Loucy (cell line): ENCODE measurements at regions not wholly inside any gene's neighbourhood (a gene's known extent, or its start where the extent isn't known, plus 50 kb on each side); places are given as distances from the start of the nearest gene placed in this dataset.
"Not testable (repeated sequence)": the region's sequence is repeated elsewhere in the genome, so short reads cannot be mapped to it uniquely, and the experiment has no call there.

Source experiments
- H2AFZ ChIP-seq: fragments of 200-600 bp; sonication (generic); 2 replicates; pipeline ENCODE4 v1.6.0; 2016; ENCODE audit warnings: antibody characterized with exemption, mild to moderate bottlenecking, low read length, moderate library complexity
- H3F3A ChIP-seq: fragments of 200-600 bp; 2 replicates; pipeline ENCODE4 v1.6.0; 2016; ENCODE audit warnings: antibody characterized with exemption, low read depth, mild to moderate bottlenecking
- H3K27me3 ChIP-seq: fragments of 200-600 bp; sonication (generic); 2 replicates; pipeline ENCODE4 v1.6.1; 2014; ENCODE audit warnings: low read length, mild to moderate bottlenecking; ENCODE audit not compliant: insufficient read depth, poor library complexity, severe bottlenecking
- H3K36me3 ChIP-seq: fragments of 200-600 bp; sonication (generic); 2 replicates; pipeline ENCODE4 v1.6.1; 2016; ENCODE audit warnings: low read length; ENCODE audit not compliant: insufficient read depth
- H3K4me1 ChIP-seq: fragments of 200-600 bp; sonication (generic); 2 replicates; pipeline ENCODE4 v1.5.1; 2014; ENCODE audit warnings: low read length, mild to moderate bottlenecking; ENCODE audit not compliant: insufficient read depth, poor library complexity, severe bottlenecking
- H3K4me2 ChIP-seq: fragments of 200-600 bp; sonication (generic); 2 replicates; pipeline ENCODE4 v1.6.0; 2014; ENCODE audit warnings: antibody characterized with exemption, low read length, low read depth, mild to moderate bottlenecking; ENCODE audit not compliant: poor library complexity, severe bottlenecking
- H3K4me3 ChIP-seq: fragments of 200-600 bp; sonication (generic); 2 replicates; pipeline ENCODE4 v1.5.1; 2014; ENCODE audit warnings: low read length, mild to moderate bottlenecking, mixed read lengths; ENCODE audit not compliant: poor library complexity, severe bottlenecking
- H3K79me2 ChIP-seq: fragments of 200-600 bp; sonication (generic); 2 replicates; pipeline ENCODE4 v1.6.1; 2014; ENCODE audit warnings: low read length; ENCODE audit not compliant: insufficient read depth
- H3K9ac ChIP-seq: fragments of 200-600 bp; sonication (generic); 2 replicates; pipeline ENCODE4 v1.6.0; 2014; ENCODE audit warnings: mild to moderate bottlenecking, low read depth, low read length, moderate library complexity; ENCODE audit not compliant: poor library complexity, severe bottlenecking
- H3K9me2 ChIP-seq: fragments of 200-600 bp; sonication (generic); replicated peaks from 2 replicates; pipeline ENCODE4 v1.6.1; 2016; ENCODE audit warnings: low read depth, low read length, mixed read lengths
- H3K9me3 ChIP-seq: fragments of 200-600 bp; sonication (generic); 2 replicates; pipeline ENCODE4 v1.6.1; 2014; ENCODE audit warnings: mild to moderate bottlenecking, antibody characterized with exemption, low read length, low read depth; ENCODE audit not compliant: insufficient read depth
- H4K20me1 ChIP-seq: fragments of 200-600 bp; sonication (generic); 2 replicates; pipeline ENCODE4 v1.6.0; 2014; ENCODE audit warnings: antibody characterized with exemption, low read length, mild to moderate bottlenecking; ENCODE audit not compliant: insufficient read depth, poor library complexity, severe bottlenecking
- EZH2phosphoT487 ChIP-seq: fragments of 200-600 bp; IDR thresholded peaks from 2 replicates; pipeline ENCODE4 v1.6.1; 2018; ENCODE audit warnings: antibody characterized with exemption, mild to moderate bottlenecking, moderate library complexity, borderline replicate concordance
- TF ChIP-seq, protein P1 (sequence below): fragments of 200-600 bp; sonication (generic); conservative IDR thresholded peaks from 2 replicates; pipeline ENCODE4 v1.5.1; 2014; ENCODE audit warnings: mild to moderate bottlenecking, antibody characterized with exemption, low read length

DNA sequence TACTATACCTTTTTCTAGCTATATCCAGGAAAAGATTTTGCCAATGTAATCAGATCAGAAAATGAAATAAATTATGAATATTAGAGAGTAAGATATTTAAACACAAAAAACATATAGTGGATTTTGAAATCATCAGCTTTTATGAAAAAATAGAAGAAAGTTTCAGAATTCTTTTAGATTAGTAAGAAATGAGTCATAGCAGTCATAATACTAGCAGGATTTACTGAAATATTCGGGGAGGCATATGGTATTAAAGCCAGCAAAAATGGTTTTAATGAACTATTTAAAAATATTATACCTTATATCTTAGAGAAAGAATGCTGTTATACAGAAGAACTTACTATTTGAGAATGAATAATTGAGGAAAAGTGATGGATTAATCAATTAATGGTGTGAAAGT is 303.6 kb upstream of the NUDT12 start:
- H3K4me2 ChIP-seq = no peak overlapping the region
- H4K20me1 ChIP-seq = no peaks in the 10 kb centered on the region
- H3K9me2 ChIP-seq = no peaks in the 10 kb centered on the region
- no peak overlapping the region for H2AFZ ChIP-seq
- no peak overlapping the region for H3K9ac ChIP-seq
- H3K4me1 ChIP-seq = no peaks in the 10 kb centered on the region
- no peak for TF ChIP-seq EZH2phosphoT487
- TF ChIP-seq, protein P1, sequence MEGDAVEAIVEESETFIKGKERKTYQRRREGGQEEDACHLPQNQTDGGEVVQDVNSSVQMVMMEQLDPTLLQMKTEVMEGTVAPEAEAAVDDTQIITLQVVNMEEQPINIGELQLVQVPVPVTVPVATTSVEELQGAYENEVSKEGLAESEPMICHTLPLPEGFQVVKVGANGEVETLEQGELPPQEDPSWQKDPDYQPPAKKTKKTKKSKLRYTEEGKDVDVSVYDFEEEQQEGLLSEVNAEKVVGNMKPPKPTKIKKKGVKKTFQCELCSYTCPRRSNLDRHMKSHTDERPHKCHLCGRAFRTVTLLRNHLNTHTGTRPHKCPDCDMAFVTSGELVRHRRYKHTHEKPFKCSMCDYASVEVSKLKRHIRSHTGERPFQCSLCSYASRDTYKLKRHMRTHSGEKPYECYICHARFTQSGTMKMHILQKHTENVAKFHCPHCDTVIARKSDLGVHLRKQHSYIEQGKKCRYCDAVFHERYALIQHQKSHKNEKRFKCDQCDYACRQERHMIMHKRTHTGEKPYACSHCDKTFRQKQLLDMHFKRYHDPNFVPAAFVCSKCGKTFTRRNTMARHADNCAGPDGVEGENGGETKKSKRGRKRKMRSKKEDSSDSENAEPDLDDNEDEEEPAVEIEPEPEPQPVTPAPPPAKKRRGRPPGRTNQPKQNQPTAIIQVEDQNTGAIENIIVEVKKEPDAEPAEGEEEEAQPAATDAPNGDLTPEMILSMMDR = no peak
- H3K4me3 ChIP-seq = no peak overlapping the region
- no peaks in the 10 kb centered on the region for H3K79me2 ChIP-seq
- no peaks in the 10 kb centered on the region for H3K36me3 ChIP-seq
- H3K9me3 ChIP-seq = no peaks in the 10 kb centered on the region
- H3F3A ChIP-seq = no peaks in the 10 kb centered on the region
- no peaks in the 10 kb centered on the region for H3K27me3 ChIP-seq

DNA sequence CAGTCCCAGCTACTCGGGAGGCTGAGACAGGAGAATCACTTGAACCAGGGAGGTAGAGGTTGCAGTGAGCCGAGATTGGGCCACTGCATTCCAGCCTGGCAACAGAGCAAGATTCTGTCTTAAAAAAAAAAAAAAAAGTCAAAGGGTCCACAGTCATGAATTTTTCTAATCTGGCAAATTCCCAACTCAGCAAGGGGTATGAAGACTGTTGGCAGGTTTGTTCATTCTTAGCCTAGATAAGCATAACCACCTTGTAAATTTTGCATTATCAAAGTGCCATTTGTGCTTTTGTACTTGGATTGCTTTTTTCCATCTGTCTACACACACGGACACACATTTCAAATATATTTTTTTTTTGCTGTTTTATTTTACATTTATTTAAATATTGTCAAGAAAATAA is 299.8 kb upstream of the NUDT12 start:
- TF ChIP-seq EZH2phosphoT487 = no peak
- TF ChIP-seq, protein P1 = no peak
- Histone ChIP-seq H2AFZ (no peak overlapping the region), H3K4me2 (no peak overlapping the region), H3K36me3 (no peaks in the 10 kb centered on the region), H3K27me3 (no peaks in the 10 kb centered on the region), H3K4me1 (no peaks in the 10 kb centered on the region), H3K9me3 (no peaks in the 10 kb centered on the region), H3K79me2 (no peaks in the 10 kb centered on the region), H3K9me2 (no peaks in the 10 kb centered on the region), H3F3A (no peaks in the 10 kb centered on the region), H3K9ac (no peak overlapping the region), H4K20me1 (no peaks in the 10 kb centered on the region), H3K4me3 (no peak overlapping the region)

DNA sequence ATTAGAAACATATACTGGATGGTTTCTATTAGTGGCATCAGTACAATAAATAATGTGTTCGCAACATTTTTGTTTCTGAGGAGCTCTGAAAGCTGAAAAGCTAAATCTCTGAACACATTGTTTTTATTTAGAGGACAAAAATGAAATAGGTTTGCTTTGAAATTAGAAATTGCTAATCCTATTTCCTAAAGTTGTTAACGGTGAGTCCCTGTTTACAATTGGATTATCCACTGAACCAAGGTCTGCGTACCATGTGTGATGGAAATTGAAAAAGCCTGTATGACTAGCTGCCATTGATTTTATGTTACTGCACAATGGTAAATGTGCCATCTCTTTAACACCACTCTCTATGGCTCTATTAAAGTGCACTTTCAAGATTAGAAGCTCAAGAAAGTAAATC is 297.7 kb upstream of the NUDT12 start:
- Histone ChIP-seq H3K79me2 (no peaks in the 10 kb centered on the region), H4K20me1 (no peaks in the 10 kb centered on the region), H3K36me3 (no peaks in the 10 kb centered on the region), H3K4me1 (no peaks in the 10 kb centered on the region), H3K4me2 (no peak overlapping the region), H3K9me2 (no peaks in the 10 kb centered on the region), H3K4me3 (no peak overlapping the region), H3F3A (no peaks in the 10 kb centered on the region), H3K9ac (no peak overlapping the region), H2AFZ (no peak overlapping the region), H3K27me3 (no peaks in the 10 kb centered on the region), H3K9me3 (no peaks in the 10 kb centered on the region)
- TF ChIP-seq, protein P1 = no peak
- TF ChIP-seq EZH2phosphoT487 = no peak

DNA sequence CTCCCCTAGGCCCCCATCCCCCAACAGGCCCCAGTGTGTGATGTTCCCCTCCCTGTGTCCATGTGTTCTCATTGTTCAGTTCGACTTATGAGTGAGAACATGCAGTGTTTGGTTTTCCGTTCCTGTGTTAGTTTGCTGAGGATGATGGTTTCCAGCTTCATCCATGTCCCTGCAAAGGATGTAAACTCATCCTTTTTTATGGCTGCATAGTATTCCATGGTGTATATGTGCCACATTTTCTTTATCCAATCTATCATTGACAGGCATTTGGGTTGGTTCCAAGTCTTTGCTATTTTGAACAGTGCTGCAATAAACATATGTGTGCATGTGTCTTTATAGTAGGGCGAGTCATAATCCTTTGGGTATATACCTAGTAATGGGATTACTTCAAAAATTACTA is 295.8 kb upstream of the NUDT12 start:
- not testable (repeated sequence) for H3K4me2 ChIP-seq, H3K4me1 ChIP-seq, H3F3A ChIP-seq, H2AFZ ChIP-seq, H3K79me2 ChIP-seq, H3K9me2 ChIP-seq, H3K27me3 ChIP-seq, H3K4me3 ChIP-seq, H3K9ac ChIP-seq, H4K20me1 ChIP-seq, H3K9me3 ChIP-seq, H3K36me3 ChIP-seq
